Erythroblast (primary cell): ENCODE measurements at regions not wholly inside any gene's neighbourhood (a gene's known extent, or its start where the extent isn't known, plus 50 kb on each side); places are given as distances from the start of the nearest gene placed in this dataset.

Source experiments
- DNase-seq, 2 experiments: peaks; one replicate each; lab custom pipeline; 2025; lab: John Stamatoyannopoulos, UW
- GATA1 ChIP-seq: IDR thresholded peaks from 2 replicates; pipeline ENCODE4 v1.6.1; 2011; ENCODE audit warnings: low read depth, mild to moderate bottlenecking, control low read depth, low read length, moderate library complexity
- POLR2A ChIP-seq: IDR thresholded peaks from 2 replicates; pipeline ENCODE4 v1.6.1; 2011; ENCODE audit warnings: mild to moderate bottlenecking, low read length

DNA sequence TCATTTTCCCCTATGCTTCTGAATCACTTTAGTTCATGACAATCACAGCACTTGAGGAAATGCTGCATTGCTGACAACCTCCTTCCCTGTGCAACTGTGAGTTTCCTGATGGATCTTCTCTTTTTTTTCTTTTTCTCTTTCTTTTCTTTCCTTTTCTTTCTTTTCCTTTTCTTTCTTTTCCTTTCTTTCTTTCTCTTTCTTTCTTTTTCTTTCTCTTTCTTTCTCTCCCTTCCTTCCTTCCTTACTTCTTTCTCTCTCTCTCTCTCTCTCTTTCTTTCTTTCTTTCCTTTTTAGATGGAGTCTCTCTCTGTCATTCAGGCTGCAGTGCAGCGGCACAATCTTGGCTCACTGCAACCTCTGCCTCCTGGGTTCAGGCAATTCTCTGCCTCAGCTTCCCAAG, 247.9 kb upstream of the HTR2A start:
- no peak for TF ChIP-seq POLR2A
- TF ChIP-seq GATA1 = no peak

DNA sequence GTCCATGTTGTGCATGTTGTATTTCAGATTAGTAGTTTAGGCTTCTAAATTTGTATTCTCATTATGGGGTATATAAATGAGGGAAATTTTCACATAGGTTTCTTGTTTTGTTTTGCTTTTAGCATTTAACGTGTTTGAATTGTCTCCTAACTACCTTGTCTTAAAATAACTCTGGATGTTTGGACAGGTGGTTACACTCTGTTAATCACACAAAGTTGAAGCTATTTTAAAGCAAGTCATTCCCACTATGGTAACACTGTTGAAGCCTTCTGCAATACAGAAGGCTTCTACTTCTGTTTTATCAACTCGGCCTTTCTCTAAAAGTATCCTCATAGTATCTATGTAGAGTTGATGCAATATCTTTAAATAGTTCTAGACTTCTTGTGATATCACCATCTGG, 245.3 kb upstream of the HTR2A start:
- DNase-seq = no peak
- TF ChIP-seq POLR2A (no peak), GATA1 (no peak)

More for the DNA sequence above, 247.9 kb upstream of the HTR2A start:
- DNase-seq = no peak

- TF ChIP-seq GATA1 = no peak
- no peak for TF ChIP-seq POLR2A
- DNase-seq = no peak
Measured at GRCh38 chr13:47139519-47139918, 242.7 kb upstream of the HTR2A start.

DNA sequence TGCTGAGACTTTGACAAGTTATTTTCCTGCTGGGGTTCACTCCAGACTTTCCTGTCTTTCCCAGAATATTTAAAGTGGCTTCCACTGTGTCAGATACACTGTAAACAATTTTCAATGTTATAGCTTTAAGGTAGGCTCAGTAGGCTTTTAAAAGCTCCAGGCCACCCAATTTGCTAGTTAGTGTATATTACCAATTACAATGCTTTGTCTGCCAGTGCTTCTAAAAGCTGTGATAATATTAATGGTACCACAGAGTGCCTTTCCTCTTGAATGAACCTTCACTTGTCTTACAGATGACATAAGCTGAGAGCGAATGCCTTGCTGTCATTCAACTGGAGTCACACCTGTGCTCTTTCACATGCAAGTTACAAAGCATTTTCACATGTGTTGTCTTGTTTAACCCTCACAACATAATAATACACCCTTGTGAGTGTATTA, 239.7 kb upstream of the HTR2A start:
- DNase-seq = no peak
- no peak for TF ChIP-seq GATA1
- no peak for TF ChIP-seq POLR2A

DNA sequence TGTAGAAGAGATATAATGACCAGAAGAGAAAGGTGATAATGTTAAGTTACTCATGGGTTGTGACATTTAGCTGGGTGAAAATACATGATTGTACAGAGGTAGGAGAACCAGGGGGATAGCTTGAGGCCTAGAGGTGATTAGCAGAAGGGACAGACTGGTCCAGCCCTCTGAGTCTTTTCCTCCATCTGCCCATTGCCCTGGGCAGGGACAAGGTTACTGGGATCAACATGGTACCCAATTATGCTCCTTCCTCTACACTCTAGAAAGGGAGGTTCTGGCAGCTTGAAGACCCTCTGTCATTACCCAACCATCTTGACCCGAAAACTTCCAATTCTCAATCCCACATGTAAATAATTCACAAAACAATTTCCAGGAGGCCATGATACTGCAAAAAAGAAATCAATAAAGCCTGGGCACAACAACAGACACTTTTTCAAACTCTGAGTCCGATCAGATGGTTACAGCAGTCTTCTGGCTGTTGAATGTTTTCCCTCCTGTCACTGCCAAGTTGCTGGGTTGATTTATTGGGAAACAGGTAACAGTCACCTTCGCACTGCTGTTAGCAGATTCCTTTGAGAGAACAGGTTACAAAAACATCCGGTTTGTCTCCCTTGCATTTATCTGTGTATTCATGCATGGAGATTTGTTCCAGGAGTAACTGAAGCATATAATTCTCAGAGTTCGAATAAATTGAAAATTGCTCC, 239.1 kb upstream of the HTR2A start:
- DNase-seq = no peak
- TF ChIP-seq GATA1 (no peak), POLR2A (no peak)

GRCh38 chr13:47134939-47135489, 238.2 kb upstream of the HTR2A start:
- no peak for TF ChIP-seq POLR2A
- no peak for TF ChIP-seq GATA1
- DNase-seq = no peak

DNA sequence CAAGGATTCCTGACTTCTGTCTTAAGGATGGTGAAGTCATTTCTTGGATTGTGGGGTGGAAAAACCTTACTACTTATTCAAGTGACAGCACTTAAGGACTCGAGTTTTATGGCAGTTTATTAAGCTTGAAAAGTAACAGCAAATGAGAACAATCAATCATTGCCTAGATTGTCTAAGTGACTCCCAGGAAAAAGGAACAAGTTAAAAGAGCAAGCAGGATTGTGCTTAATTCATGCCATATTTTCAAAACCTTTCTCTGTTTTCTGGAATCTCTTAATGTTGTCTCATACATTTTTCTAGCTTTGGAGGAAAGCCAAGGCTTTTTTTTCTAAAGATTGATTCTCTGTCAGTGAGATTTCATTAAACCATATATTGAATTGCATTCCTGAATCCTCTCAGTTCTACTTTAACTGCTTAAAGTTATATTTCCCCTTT, 236.2 kb upstream of the HTR2A start:
- TF ChIP-seq GATA1 (no peak), POLR2A (no peak)
- DNase-seq = no peak

DNA sequence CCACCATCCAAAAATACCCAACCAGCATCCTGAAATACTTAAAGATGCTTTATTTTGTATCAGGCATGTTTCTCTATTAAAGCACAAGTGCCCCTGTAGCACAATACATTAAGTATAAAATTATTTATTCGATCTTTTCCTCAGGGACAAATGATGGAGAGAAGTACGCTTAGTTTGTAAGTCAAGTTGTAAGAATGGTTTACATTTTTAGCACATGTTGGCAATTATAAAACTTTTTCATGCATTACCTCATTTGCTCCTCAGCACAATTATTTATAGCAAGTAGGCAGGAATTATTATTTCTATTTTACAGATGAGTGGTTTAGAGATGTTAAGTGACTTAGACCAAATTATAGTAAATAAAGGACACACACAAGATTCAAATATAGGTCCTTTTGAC, 232.6 kb upstream of the HTR2A start:
- DNase-seq = no peak
- no peak for TF ChIP-seq GATA1
- no peak for TF ChIP-seq POLR2A

DNA sequence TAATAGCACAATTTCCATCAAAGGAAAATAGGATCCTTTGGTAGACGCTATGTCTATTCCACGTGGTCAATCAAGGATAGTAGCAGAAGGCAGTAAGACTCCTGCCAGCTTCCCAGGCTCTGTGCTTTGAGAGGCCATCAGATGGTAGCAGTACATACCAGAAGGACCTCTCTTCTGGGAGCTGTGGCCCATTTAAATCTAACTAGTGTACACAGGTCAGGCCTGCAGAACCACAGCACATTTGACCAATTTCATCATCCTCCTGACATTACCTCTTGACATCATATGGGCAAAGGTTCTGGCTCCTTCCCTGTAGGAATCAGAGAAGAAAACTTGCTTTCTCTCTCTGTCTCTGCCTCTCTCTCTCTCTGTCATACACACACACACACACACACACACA, 229.6 kb upstream of the HTR2A start:
- peak in 1 of 2 experiments; percentile 3 for DNase-seq
- TF ChIP-seq GATA1 (no peak), POLR2A (no peak)

DNA sequence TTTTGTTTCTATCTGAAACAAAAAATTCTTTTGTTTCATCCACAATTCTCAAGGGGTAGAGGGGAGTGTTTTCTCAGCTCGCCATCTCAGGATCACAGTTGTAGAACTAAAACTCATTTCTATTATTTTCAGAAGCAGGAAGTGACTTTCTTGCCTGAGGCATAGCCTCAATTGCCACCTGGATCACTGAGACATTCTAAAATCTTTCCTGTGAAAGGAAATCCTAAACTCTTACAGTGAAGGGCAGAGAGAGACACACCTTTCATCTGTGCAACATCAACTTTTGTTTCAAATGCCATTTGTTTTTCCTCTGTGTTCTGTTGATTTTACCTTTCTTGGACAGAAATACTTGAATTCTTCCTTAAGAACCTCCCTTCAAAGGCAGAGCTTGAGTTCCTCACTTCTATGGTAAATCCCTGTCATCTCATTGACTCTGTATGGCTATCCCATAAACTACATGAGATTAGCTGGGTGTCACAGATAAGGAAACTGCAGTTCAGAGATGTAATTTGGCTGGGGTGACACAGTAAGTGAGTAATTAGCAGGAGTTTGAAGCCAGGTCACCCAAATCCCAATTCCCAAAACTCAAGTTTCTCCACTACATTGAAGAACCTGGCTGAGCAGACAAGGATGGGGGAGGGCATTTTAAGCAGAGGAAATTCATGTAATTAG, 224.4 kb upstream of the HTR2A start:
- DNase-seq = no peak
- TF ChIP-seq GATA1 (no peak), POLR2A (no peak)

DNA sequence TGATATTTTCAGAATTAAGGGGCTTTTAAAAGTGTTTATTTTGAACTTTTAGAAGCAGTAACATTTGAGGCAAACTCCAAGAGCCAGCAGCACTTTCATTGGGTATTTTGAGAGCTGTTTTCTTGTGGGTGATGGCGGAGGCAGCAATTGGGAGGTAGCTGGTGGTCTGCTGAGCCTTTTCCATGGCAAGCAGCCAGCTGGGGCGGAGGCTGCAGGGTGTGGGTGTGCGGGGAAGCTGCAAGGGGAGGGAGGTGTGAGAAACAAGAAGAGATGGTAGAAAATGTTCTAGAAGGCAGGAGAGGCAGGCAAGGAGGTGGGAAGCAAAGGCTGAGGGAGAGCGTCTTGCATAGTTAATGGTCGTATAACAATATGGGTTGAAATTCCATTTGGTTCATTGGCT, 223.4 kb upstream of the HTR2A start:
- no peak for TF ChIP-seq POLR2A
- no peak for TF ChIP-seq GATA1
- DNase-seq = no peak

DNA sequence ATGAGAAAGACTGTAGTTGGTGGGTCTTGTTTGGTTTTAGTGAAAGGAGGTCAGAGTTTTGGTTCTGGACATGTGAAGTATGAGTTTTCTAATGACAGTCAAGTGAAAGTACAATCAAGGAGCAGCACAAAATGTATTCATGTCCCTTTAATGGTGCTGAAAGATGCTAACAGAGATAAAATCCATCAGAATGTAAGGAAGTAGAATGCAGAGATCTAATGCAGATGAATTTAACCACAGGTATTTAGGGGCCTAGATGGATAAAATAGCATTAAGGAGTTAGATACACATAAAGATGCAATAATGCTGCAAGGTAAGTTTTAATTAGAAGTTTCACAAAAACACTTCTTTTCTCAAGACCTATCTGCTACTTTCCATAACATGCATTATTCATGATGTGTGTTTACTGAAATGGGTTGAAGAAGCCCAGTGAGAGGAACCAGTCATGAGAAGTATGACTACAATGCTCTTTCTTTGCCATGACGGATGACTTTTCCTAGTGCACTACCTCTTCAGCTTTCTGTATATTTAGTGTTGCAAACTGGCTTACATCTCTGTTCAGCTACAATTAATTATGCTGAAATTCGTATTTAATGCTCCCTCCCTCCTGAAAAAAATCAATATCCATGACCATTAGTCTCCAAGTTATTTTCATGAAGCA, 222.9 kb upstream of the HTR2A start:
- DNase-seq = no peak
- TF ChIP-seq POLR2A (no peak), GATA1 (no peak)

GRCh38 chr13:47117268-47117667, 220.4 kb upstream of the HTR2A start:
- TF ChIP-seq POLR2A (no peak), GATA1 (no peak)
- DNase-seq = no peak

DNA sequence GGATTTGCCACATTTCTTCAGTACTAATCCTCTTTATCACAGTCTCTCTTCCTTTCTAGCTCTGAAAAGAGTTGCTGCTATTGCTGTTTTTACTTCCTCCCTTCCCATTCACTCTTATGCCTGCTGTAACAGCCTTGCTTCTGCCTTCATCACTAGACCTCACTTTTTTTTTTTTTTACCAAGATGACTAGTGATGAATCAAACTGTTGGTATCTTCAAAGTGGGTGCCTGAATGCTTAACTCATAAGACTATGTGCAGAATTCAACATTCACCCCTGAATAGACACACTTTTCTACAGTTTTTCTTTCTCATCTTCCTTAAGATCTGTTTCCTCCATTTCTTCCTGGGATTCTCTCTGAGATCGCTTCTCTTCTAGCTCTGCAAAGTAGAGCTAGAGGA, 217.2 kb upstream of the HTR2A start:
- TF ChIP-seq POLR2A (no peak), GATA1 (no peak)
- no peak for DNase-seq

DNA sequence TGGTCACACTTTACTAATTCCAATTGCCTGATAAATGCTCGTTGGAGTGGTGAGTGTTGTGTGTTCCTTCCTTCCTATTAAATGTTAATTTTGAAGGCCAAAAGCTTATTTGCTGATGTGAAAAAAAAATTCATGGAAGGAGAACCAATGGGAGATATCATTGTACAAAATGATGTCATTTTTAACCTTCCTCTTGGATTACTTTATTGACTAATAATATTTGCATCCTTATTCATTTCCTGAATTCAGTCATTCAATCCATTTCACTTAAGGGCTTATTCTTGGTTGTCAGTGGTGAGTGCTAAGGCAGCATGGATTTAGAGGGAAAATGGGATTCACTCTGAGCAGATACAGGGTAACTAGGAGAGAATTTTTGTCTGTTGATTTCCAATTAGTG, 216.0 kb upstream of the HTR2A start:
- TF ChIP-seq GATA1 = no peak
- no peak for TF ChIP-seq POLR2A
- DNase-seq = no peak
